ENCODE measurements at regions not wholly inside any gene's neighbourhood (a gene's known extent, or its start where the extent isn't known, plus 50 kb on each side); places are given as distances from the start of the nearest gene placed in this dataset.

- no peak for DNase-seq
Measured at GRCh38 chr3:31481697-31482096, 51.0 kb upstream of the STT3B start.

GRCh38 chr3:31482493-31483200 lies 50.1 kb upstream of the STT3B start:
- DNase-seq = no peak
